ENCODE measurements at regions not wholly inside any gene's neighbourhood (a gene's known extent, or its start where the extent isn't known, plus 50 kb on each side); places are given as distances from the start of the nearest gene placed in this dataset.
A peak's percentile ranks its signal among the peaks of the same experiment; 100 is the strongest.

- no peak for DNase-seq
Measured at GRCh38 chr5:167893271-167893670, 398.2 kb upstream of the WWC1 start.

GRCh38 chr5:167894631-167895472, 396.6 kb upstream of the WWC1 start:
- no peak for DNase-seq

GRCh38 chr5:167895899-167896659, 395.4 kb upstream of the WWC1 start:
- DNase-seq = no peak

DNA sequence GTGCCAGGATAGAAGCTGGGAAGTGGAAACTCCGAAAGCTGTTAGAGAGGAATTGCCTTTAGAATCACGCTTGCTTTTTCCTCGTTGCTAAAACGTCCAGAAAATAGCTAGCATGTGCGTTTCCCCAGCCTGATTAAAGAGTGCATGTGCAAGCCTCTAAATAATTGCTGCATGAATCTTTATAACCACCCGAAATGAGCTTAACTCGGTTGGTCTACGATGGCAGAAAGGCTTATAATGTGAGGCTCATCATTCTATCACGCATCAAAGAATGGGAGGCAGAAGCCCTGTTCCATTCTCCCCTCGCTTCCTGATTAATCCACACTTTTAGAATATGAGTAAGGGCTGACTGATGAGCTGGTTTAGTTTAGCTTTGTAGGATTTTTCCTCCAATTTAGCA, 394.6 kb upstream of the WWC1 start:
- DNase-seq = no peak

DNA sequence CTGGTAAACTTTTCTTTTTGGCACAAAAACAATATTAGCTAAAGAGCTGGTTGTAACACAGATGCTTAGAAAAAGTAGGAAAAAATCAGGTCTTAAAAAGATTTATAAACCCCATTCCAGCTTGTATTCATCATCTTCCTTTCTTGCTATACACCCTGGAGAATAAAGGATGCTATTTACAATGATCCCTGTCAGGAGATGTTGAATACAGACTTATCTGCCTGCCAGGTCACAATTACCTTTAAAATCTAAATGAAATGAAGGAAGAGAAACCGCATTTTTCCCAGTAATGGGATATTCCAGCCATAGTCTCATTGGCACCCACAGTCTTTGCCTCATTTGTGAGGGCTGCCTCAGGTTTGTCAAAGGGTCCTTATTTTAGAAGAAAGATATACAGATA, 394.1 kb upstream of the WWC1 start:
- no peak for DNase-seq

GRCh38 chr5:167898361-167899042, 392.9 kb upstream of the WWC1 start:
- DNase-seq = no peak

GRCh38 chr5:167899490-167900070, 391.9 kb upstream of the WWC1 start:
- DNase-seq = no peak

- no peak for DNase-seq
Measured at GRCh38 chr5:167900340-167900935, 391.0 kb upstream of the WWC1 start.

DNA sequence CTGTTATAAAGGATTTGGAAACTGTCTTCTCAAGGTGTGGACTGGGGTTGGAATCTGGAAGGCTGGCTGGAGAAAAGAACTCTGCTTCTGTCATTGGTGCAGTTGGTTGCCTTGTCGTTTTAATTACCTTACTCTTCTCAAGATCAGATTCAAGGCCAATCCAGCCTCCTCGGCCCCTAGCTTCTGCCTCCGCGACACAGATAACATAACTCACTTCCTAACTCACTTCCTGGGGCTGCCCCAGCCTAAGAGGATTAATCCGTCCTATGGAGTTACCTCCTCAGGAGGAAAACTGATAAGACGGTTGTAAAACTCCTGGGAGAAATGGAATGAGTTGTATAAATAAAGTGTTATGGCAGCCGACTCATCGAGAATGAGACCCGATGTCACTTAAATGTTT, 389.1 kb upstream of the WWC1 start:
- no peak for DNase-seq

GRCh38 chr5:167903243-167903642, 388.2 kb upstream of the WWC1 start:
- DNase-seq = no peak

- DNase-seq = no peak
Measured at GRCh38 chr5:167903659-167904058, 387.8 kb upstream of the WWC1 start.

DNA sequence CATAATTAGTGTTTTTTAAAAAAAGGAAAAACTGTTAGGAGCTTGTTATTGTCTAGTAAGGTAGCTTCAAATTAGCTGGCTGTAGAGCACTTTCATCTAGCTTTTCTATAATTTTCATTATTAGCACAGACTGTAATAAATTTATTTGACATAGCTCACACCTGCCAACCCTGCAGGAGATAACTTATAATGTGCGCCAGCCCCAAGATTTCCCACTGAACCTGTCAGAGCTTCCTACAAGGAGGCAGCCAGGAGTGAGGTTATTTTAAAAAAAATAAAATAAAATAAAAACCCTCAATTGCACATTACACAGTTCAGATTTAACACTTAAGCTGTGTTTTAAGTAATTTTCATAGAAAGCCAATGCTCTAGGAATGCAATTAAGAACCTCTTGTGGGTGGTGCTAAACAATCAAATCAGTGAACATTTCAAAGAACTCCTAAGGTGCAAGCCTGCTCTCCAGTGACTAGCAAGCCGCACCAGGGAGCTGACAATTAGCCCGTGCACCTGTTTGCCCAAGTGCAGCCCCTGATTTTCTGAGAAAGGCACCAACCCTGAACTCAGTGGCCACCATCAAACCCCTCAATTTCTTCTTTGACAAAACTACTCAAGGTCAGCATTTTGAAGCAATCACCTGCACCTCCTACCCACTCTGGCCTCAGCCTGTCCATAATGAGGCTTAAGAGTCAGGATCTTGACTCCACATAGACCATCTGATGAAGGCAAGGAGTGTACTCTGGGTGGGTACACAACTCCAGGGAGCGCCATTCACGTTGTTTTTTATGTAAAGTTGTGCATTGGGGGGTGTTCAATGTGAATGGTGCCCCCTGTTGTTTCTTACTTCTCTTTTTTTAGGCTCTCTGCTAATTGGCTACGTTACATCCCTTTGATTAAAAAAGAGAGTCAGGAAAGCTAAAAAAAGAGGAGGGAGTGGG, 385.3 kb upstream of the WWC1 start:
- DNase-seq = no peak

- no peak for DNase-seq
Measured at GRCh38 chr5:167908606-167909005, 382.8 kb upstream of the WWC1 start.

DNA sequence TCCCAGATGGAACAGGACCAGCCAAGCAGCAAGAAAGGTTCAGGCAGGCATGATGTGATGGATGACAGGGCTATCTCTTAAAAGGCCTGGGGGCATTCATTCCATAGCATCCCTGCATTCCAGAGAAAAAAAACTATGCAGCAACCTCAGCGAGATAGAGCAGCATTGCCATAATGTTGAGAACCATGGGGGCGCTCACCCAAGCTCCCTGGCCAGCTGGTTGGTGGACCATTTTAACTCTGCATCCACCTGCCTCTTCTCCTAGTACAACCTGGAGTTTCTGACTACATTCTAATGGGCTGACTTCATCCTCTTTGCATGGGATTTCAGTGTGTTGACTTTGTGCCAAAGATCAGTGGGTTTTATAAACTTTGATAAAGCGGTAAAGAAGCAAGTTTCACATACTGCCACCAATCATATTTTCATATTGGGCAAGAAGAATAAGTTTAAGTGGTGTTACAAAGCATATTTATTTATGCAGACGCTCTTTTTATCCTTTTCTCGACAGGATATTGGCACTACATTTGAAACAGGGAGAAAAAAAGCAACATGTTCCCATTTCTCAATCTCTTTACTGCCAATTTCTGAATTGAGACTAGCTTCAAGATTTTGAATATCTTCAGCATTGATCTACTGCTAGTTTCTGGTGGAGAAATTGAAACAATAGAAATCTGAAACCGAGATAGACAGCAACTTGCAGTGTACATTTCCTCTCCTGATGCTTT, 378.3 kb upstream of the WWC1 start:
- DNase-seq = no peak

DNA sequence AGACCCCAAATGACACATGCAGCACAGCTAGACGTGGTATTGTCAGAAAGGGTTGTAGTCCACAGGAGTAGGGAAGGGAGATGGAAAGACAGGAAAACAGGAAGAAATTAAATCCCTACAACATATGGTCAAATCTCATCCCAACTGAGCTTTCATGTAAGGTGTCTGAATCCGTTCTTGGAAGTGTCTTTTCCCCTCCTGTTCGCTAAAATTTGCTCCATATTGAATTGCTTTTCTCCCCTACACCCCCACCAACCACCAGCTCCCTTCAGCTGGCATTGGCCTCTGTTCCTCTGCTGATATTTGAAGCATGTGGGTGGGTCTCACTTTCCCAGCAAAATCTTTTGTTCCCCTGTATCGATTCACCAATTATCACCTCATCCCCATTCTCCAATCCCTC, 376.2 kb upstream of the WWC1 start:
- no peak for DNase-seq

DNA sequence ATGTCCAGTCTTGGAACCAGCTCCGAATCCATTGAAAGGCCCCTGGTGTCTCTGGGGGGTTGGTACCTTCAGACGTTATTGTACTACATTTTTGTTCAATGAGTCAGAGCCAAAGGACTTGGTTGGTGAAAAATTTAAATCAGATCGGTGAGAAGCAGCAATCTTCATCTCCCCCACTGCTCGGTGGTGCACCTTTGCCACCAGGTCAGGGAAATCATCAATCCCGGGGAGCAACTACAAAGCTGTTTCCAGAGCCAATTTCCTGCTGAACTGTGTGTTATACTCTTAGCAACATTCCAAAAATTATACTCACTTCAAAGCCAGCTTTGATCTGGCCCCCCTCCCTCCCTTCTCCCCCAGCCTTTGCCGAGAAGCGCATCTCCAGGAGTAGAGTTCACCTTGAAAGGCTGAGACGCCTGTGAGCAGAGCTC, 375.2 kb upstream of the WWC1 start:
- no peak for DNase-seq

DNA sequence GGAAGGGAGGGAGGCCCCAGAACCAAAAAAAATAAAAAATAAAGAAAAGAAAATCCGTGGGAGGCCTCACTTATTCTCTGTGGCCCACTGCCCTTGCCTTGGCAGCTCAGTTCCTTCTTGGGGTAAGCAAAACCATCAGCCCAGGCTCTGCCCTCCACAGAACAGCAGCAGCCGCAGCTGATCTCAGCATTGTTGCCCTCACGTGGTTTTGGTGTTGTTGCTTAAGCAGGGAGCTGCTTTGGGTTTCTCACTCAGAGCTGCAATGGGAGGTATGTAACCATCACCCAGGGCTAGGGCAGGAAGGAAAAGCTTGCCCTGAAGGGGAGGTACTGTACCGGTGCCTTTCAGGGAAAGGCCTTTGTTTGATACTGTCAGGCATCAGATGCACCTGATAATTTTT, 374.7 kb upstream of the WWC1 start:
- DNase-seq = no peak

- no peak for DNase-seq
Measured at GRCh38 chr5:167918184-167918812, 373.1 kb upstream of the WWC1 start.

DNA sequence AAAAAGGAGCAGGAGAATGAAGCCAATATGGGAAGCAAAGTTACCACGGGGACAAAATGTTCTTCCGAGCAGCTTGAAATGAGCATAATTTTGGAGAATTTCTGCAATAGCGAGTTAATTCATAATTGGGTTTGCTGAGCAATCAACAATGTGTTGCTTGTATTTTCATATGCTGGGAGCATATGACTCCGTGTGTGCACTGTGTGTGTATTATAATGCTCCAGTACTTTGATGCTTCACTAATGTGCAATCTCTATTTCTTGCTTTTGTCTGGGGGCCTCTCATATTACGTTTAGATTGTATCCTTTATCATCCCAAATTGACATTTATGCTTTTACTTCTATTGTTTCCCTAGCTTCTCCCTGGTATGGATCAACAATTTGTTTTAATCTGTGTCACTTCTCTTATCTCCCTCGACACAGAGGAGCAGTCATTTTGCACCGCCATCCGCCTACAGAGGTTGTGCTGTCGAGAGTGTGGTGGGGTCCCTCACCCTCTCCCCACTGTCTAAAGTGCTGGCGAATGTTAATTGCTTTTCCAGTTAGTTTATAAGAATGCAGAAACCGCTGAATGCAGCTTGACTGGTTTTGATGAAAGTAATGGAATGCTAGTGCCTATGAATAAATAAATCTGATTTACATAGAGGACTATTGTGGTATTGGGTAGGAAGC, 372.5 kb upstream of the WWC1 start:
- DNase-seq = no peak

- peak; percentile 14 for DNase-seq
Measured at GRCh38 chr5:167920589-167920988, 370.9 kb upstream of the WWC1 start.
